Neural cell (in vitro differentiated cells): ENCODE measurements at regions not wholly inside any gene's neighbourhood (a gene's known extent, or its start where the extent isn't known, plus 50 kb on each side); places are given as distances from the start of the nearest gene placed in this dataset.

ENCODE experiments used
- H2AFZ ChIP-seq: fragments of 200-600, 300-800 bp; sonication (generic), shearing (Covaris generic); 2 replicates; pipeline ENCODE4 v1.6.0; 2014; ENCODE audit warnings: low read depth, mild to moderate bottlenecking, antibody characterized with exemption, low read length, moderate library complexity
- H3F3A ChIP-seq: fragments of 200-600 bp; shearing (Covaris generic); 2 replicates; pipeline ENCODE4 v1.6.1; 2016; ENCODE audit warnings: mild to moderate bottlenecking, moderate library complexity, mixed read lengths, antibody characterized with exemption, low read length; ENCODE audit not compliant: insufficient read depth, poor library complexity, severe bottlenecking
- H3K27ac ChIP-seq: fragments of 200-600, 300-800 bp; sonication (generic), shearing (Covaris generic); 2 replicates; pipeline ENCODE4 v1.5.1; 2014; ENCODE audit warnings: mild to moderate bottlenecking, low read length, moderate library complexity
- H3K27me3 ChIP-seq: fragments of 300-800, 200-600 bp; sonication (generic), shearing (Covaris generic); 2 replicates; pipeline ENCODE4 v1.6.0; 2014; ENCODE audit warnings: mild to moderate bottlenecking, low read depth, low read length, moderate library complexity; ENCODE audit not compliant: insufficient read depth
- H3K36me3 ChIP-seq: fragments of 300-800, 200-600 bp; sonication (generic), shearing (Covaris generic); 2 replicates; pipeline ENCODE4 v1.5.1; 2014; ENCODE audit warnings: mild to moderate bottlenecking, antibody characterized with exemption, low read length, moderate library complexity; ENCODE audit not compliant: insufficient read depth
- H3K4me2 ChIP-seq: fragments of 300-800, 200-600 bp; sonication (generic), shearing (Covaris generic); 2 replicates; pipeline ENCODE4 v1.6.0; 2014; ENCODE audit warnings: mild to moderate bottlenecking, low read length
- H3K4me3 ChIP-seq: fragments of 300-800, 200-600 bp; sonication (generic), shearing (Covaris generic); 2 replicates; pipeline ENCODE4 v1.5.1; 2014; ENCODE audit warnings: mild to moderate bottlenecking, low read length, moderate library complexity
- H3K79me2 ChIP-seq: fragments of 200-600 bp; shearing (Covaris generic); replicated peaks from 2 replicates; pipeline ENCODE4 v1.6.0; 2014; ENCODE audit warnings: mild to moderate bottlenecking, low read length, moderate library complexity; ENCODE audit not compliant: insufficient read depth
- H3K9ac ChIP-seq: fragments of 300-800, 200-600 bp; sonication (generic), shearing (Covaris generic); 2 replicates; pipeline ENCODE4 v1.6.1; 2016; ENCODE audit warnings: mild to moderate bottlenecking, low read length, mixed read lengths
- H3K9me2 ChIP-seq: fragments of 200-600 bp; shearing (Covaris generic); 2 replicates; pipeline ENCODE4 v1.6.1; 2016; ENCODE audit warnings: mild to moderate bottlenecking, low read length, mixed read lengths; ENCODE audit not compliant: insufficient read depth
- H3K9me3 ChIP-seq: fragments of 200-600, 300-800 bp; sonication (generic), shearing (Covaris generic); 2 replicates; pipeline ENCODE4 v1.6.1; 2016; ENCODE audit warnings: mild to moderate bottlenecking, mixed run types, low read length, moderate library complexity, mixed read lengths
- H4K20me1 ChIP-seq: fragments of 200-600 bp; shearing (Covaris generic); 2 replicates; pipeline ENCODE4 v1.6.1; 2016; ENCODE audit warnings: mild to moderate bottlenecking, mixed run types; ENCODE audit not compliant: insufficient read depth
- CTCF ChIP-seq: fragments of 450-650 bp; IDR thresholded peaks from 2 replicates; pipeline ENCODE4 v1.5.1; 2014; ENCODE audit warnings: antibody characterized with exemption, mild to moderate bottlenecking, moderate library complexity; ENCODE audit not compliant: poor library complexity, severe bottlenecking
- EP300 ChIP-seq: fragments of 450-650 bp; conservative IDR thresholded peaks from 2 replicates; pipeline ENCODE4 v1.6.1; 2014; ENCODE audit warnings: antibody characterized with exemption, mild to moderate bottlenecking, moderate library complexity; ENCODE audit not compliant: poor library complexity, severe bottlenecking
- EZH2 ChIP-seq: fragments of 200-600, 300-800 bp; shearing (Covaris generic), sonication (generic); IDR thresholded peaks from 2 replicates; pipeline ENCODE4 v1.6.1; 2014; ENCODE audit warnings: antibody characterized with exemption, low read length, borderline replicate concordance, mild to moderate bottlenecking; ENCODE audit not compliant: insufficient read depth, poor library complexity, severe bottlenecking
- MXI1 ChIP-seq: fragments of 450-650 bp; conservative IDR thresholded peaks from 2 replicates; pipeline ENCODE4 v1.6.1; 2014; ENCODE audit warnings: antibody characterized with exemption, mild to moderate bottlenecking; ENCODE audit not compliant: poor library complexity, severe bottlenecking
- POLR2AphosphoS5 ChIP-seq: IDR thresholded peaks from 2 replicates; pipeline ENCODE4 v1.6.1; 2012
- RAD21 ChIP-seq: fragments of 450-650 bp; conservative IDR thresholded peaks from 2 replicates; pipeline ENCODE4 v1.6.1; 2014; ENCODE audit warnings: antibody characterized with exemption, mild to moderate bottlenecking, moderate library complexity
- SMC3 ChIP-seq: fragments of 450-650 bp; conservative IDR thresholded peaks from 2 replicates; pipeline ENCODE4 v1.6.1; 2014; ENCODE audit warnings: antibody characterized with exemption, mild to moderate bottlenecking, moderate library complexity; ENCODE audit not compliant: poor library complexity
- TAF1 ChIP-seq: IDR thresholded peaks from 2 replicates; pipeline ENCODE4 v1.6.1; 2012; ENCODE audit warnings: low read depth
- TF ChIP-seq, protein P1 (sequence below): IDR thresholded peaks from 2 replicates; pipeline ENCODE4 v1.6.1; 2012; ENCODE audit warnings: borderline replicate concordance

- no peaks in the 10 kb centered on the region for H3F3A ChIP-seq
- H3K9me3 ChIP-seq: no peaks in the 10 kb centered on the region
- no peaks in the 10 kb centered on the region for H3K79me2 ChIP-seq
- no peak overlapping the region for H3K4me2 ChIP-seq
- peak overlapping the region; percentile 65 for H3K27ac ChIP-seq
- H3K9me2 ChIP-seq: no peaks in the 10 kb centered on the region
- H3K9ac ChIP-seq: peak overlapping the region; percentile 22
- no peaks in the 10 kb centered on the region for H4K20me1 ChIP-seq
- H2AFZ ChIP-seq: no peak overlapping the region
- TF ChIP-seq SMC3 (no peak), POLR2AphosphoS5 (peak; percentile 53), TAF1 (no peak), RAD21 (no peak), EP300 (peak; percentile 72), EZH2 (no peak), MXI1 (no peak), CTCF (no peak)
- TF ChIP-seq, protein P1, sequence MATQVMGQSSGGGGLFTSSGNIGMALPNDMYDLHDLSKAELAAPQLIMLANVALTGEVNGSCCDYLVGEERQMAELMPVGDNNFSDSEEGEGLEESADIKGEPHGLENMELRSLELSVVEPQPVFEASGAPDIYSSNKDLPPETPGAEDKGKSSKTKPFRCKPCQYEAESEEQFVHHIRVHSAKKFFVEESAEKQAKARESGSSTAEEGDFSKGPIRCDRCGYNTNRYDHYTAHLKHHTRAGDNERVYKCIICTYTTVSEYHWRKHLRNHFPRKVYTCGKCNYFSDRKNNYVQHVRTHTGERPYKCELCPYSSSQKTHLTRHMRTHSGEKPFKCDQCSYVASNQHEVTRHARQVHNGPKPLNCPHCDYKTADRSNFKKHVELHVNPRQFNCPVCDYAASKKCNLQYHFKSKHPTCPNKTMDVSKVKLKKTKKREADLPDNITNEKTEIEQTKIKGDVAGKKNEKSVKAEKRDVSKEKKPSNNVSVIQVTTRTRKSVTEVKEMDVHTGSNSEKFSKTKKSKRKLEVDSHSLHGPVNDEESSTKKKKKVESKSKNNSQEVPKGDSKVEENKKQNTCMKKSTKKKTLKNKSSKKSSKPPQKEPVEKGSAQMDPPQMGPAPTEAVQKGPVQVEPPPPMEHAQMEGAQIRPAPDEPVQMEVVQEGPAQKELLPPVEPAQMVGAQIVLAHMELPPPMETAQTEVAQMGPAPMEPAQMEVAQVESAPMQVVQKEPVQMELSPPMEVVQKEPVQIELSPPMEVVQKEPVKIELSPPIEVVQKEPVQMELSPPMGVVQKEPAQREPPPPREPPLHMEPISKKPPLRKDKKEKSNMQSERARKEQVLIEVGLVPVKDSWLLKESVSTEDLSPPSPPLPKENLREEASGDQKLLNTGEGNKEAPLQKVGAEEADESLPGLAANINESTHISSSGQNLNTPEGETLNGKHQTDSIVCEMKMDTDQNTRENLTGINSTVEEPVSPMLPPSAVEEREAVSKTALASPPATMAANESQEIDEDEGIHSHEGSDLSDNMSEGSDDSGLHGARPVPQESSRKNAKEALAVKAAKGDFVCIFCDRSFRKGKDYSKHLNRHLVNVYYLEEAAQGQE: peak; percentile 41
- H3K4me3 ChIP-seq: peak overlapping the region; percentile 0
- H3K36me3 ChIP-seq: no peaks in the 10 kb centered on the region
- H3K27me3 ChIP-seq: no peaks in the 10 kb centered on the region
Observed at GRCh38 chr5:58106754-58107410, 353.0 kb downstream of the PLK2 start.

GRCh38 chr5:58105836-58106235 lies 354.1 kb downstream of the PLK2 start:
- Histone ChIP-seq H3F3A (no peaks in the 10 kb centered on the region), H3K4me3 (no peak overlapping the region), H3K9me2 (no peaks in the 10 kb centered on the region), H3K79me2 (no peaks in the 10 kb centered on the region), H3K36me3 (no peaks in the 10 kb centered on the region), H2AFZ (no peak overlapping the region), H3K9me3 (no peaks in the 10 kb centered on the region), H3K4me2 (no peak overlapping the region), H3K9ac (no peak overlapping the region), H4K20me1 (no peaks in the 10 kb centered on the region), H3K27ac (peak overlapping the region; percentile 65), H3K27me3 (no peaks in the 10 kb centered on the region)
- TF ChIP-seq TAF1 (no peak), MXI1 (no peak), EZH2 (no peak), SMC3 (no peak), CTCF (no peak), POLR2AphosphoS5 (no peak), EP300 (no peak), RAD21 (no peak)
- TF ChIP-seq, protein P1: no peak
